ENCODE measurements at regions not wholly inside any gene's neighbourhood (a gene's known extent, or its start where the extent isn't known, plus 50 kb on each side); places are given as distances from the start of the nearest gene placed in this dataset.
"Not testable (repeated sequence)": the region's sequence is repeated elsewhere in the genome, so short reads cannot be mapped to it uniquely, and the experiment has no call there.

DNA sequence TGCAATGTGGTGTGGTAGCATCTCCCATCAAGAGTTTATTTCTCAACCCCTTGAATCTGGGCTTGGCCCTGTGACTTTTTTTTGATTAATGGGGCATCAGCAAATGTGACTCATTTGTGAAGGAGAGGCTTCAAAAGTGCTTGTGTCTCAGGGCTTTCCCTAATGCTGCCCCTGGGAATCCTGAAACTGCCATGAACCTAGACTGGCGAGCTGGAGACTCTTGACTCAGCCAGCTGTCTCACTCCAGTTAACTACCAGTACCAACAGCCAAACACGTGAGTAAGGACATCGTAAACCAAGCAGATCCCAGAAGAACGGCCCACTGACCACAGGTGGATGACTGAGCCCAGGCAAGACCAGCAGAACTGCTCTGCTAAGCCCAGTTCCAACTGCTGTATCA, 72.8 kb upstream of the ADTRP start:
- peak; percentile 54 for DNase-seq
- H3K9me3 ChIP-seq (replicated peaks; ENCODE audit: control insufficient read depth, low read depth, low read length), result no peaks in the 10 kb centered on the region
- no peaks in the 10 kb centered on the region for H3K27me3 ChIP-seq (ENCODE audit: control insufficient read depth, insufficient read depth, low read length)
- WGBS (ENCODE audit: insufficient coverage), result 38% methylated on average over 3 of the region's 4 CpGs
- H3K36me3 ChIP-seq (ENCODE audit: control insufficient read depth, insufficient read depth, low read length), result no peaks in the 10 kb centered on the region
- peak overlapping the region; percentile 65 for H3K27ac ChIP-seq (ENCODE audit: low read length)
- H3K4me3 ChIP-seq (ENCODE audit: low read length), result no peak overlapping the region
- H3K4me1 ChIP-seq (ENCODE audit: control insufficient read depth, insufficient read depth, low read length), result peaks cover 23% of the 10 kb centered on the region

GRCh38 chr6:11848852-11849731, 70.5 kb upstream of the ADTRP start:
- H3K4me1 ChIP-seq (ENCODE audit: control insufficient read depth, insufficient read depth, low read length), result peaks cover 18% of the 10 kb centered on the region
- no peaks in the 10 kb centered on the region for H3K9me3 ChIP-seq (replicated peaks; ENCODE audit: control insufficient read depth, low read depth, low read length)
- no peaks in the 10 kb centered on the region for H3K36me3 ChIP-seq (ENCODE audit: control insufficient read depth, insufficient read depth, low read length)
- no peaks in the 10 kb centered on the region for H3K27me3 ChIP-seq (ENCODE audit: control insufficient read depth, insufficient read depth, low read length)
- 82% methylated on average over 2 of the region's 2 CpGs for WGBS (ENCODE audit: insufficient coverage)
- H3K27ac ChIP-seq (ENCODE audit: low read length), result no peak overlapping the region
- H3K4me3 ChIP-seq (ENCODE audit: low read length), result no peak overlapping the region
- DNase-seq, result no peak

GRCh38 chr6:11848346-11848651, 69.7 kb upstream of the ADTRP start:
- no CpG with 5 or more reads among the region's 1 CpG for WGBS (ENCODE audit: insufficient coverage)
- Histone ChIP-seq H3K27ac (ENCODE audit: low read length) (no peak overlapping the region), H3K4me3 (ENCODE audit: low read length) (no peak overlapping the region), H3K27me3 (ENCODE audit: control insufficient read depth, insufficient read depth, low read length) (no peaks in the 10 kb centered on the region), H3K9me3 (replicated peaks; ENCODE audit: control insufficient read depth, low read depth, low read length) (no peaks in the 10 kb centered on the region), H3K36me3 (ENCODE audit: control insufficient read depth, insufficient read depth, low read length) (no peaks in the 10 kb centered on the region), H3K4me1 (ENCODE audit: control insufficient read depth, insufficient read depth, low read length) (peaks cover 18% of the 10 kb centered on the region)
- DNase-seq, result no peak

GRCh38 chr6:11847515-11848345, 69.1 kb upstream of the ADTRP start:
- no peak overlapping the region for H3K27ac ChIP-seq (ENCODE audit: low read length)
- H3K27me3 ChIP-seq (ENCODE audit: control insufficient read depth, insufficient read depth, low read length), result no peaks in the 10 kb centered on the region
- H3K4me1 ChIP-seq (ENCODE audit: control insufficient read depth, insufficient read depth, low read length), result peaks cover 14% of the 10 kb centered on the region
- H3K4me3 ChIP-seq (ENCODE audit: low read length), result no peak overlapping the region
- no peaks in the 10 kb centered on the region for H3K36me3 ChIP-seq (ENCODE audit: control insufficient read depth, insufficient read depth, low read length)
- H3K9me3 ChIP-seq (replicated peaks; ENCODE audit: control insufficient read depth, low read depth, low read length), result no peaks in the 10 kb centered on the region
- DNase-seq, result no peak
- 48% methylated on average over 5 of the region's 6 CpGs for WGBS (ENCODE audit: insufficient coverage)

DNA sequence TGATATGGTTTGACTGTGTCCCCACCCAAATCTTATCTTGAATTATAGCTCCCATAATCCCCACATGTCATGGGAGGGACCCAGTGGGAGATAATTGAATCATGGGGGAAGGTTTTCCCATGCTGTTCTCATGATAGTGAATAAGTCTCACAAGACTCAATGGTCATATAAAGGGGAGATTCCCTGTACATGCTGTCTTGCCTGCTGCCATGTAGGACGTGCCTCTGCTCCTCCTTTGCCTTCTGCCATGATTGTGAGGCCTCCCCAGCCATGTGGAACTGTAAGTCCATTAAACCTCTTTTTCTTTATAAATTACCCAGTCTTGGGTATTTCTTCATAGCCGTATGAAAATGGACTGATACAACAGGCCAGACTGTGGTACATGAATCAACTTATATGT, 68.5 kb upstream of the ADTRP start:
- H3K9me3 ChIP-seq (replicated peaks; ENCODE audit: control insufficient read depth, low read depth, low read length); H3K36me3 ChIP-seq (ENCODE audit: control insufficient read depth, insufficient read depth, low read length); H3K4me1 ChIP-seq (ENCODE audit: control insufficient read depth, insufficient read depth, low read length); H3K27ac ChIP-seq (ENCODE audit: low read length); DNase-seq; H3K4me3 ChIP-seq (ENCODE audit: low read length); H3K27me3 ChIP-seq (ENCODE audit: control insufficient read depth, insufficient read depth, low read length): not testable (repeated sequence)
- WGBS (ENCODE audit: insufficient coverage), result 78% methylated on average over 1 of the region's 2 CpGs

DNA sequence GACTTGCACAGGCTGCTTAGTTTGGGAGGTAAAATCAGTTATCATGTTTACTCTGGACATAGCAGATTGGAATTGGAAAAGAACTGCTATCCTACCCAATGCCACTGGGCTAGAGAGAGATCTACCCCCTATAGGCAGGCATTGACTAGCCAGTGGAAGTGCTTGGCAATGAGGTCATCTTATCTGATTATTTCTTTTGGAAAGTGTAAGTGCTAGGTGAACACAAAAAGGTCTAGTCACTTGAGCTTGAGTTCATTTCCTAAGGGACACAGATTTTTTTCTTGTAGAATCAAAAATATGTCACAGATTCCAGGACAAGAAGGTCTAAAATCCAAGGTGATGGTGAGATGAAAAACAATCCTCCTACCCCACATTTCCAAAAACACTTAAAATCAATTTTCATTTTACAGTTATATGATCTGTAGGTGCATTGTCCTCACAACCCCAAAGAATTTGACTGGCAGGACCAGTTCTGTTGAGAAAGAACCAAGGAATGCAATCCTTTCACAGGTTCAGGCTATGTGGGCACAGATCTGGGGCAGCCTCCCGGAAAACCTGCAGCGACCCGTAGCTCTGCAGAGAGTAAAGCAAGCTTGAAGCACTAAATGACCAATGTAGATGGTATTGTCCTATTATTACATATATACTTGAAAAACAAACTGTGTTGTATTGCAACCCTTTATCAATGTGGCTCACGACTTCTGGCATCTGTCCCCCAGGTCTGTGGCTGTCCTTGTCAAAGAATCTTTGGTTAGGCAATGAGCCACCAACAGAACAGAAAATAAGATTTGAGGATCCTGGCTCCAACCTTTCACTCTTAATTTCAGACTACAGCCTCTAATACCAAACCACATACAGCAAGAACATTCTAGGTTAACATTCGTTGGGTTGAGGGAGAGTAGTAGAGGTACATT, 67.3 kb upstream of the ADTRP start:
- Histone ChIP-seq H3K27me3 (ENCODE audit: control insufficient read depth, insufficient read depth, low read length) (no peaks in the 10 kb centered on the region), H3K4me3 (ENCODE audit: low read length) (no peak overlapping the region), H3K36me3 (ENCODE audit: control insufficient read depth, insufficient read depth, low read length) (no peaks in the 10 kb centered on the region), H3K4me1 (ENCODE audit: control insufficient read depth, insufficient read depth, low read length) (peaks cover 6% of the 10 kb centered on the region), H3K9me3 (replicated peaks; ENCODE audit: control insufficient read depth, low read depth, low read length) (no peaks in the 10 kb centered on the region), H3K27ac (ENCODE audit: low read length) (no peak overlapping the region)
- WGBS (ENCODE audit: insufficient coverage), result no CpG with 5 or more reads among the region's 5 CpGs
- DNase-seq, result no peak

GRCh38 chr6:11842795-11843194, 64.2 kb upstream of the ADTRP start:
- 100% methylated on average over 1 of the region's 3 CpGs for WGBS (ENCODE audit: insufficient coverage)

GRCh38 chr6:11835065-11835464, 56.5 kb upstream of the ADTRP start:
- no peak overlapping the region for H3K4me3 ChIP-seq (ENCODE audit: low read length)
- DNase-seq, result no peak
- 40% methylated on average over 1 of the region's 2 CpGs for WGBS (ENCODE audit: insufficient coverage)
- no peaks in the 10 kb centered on the region for H3K36me3 ChIP-seq (ENCODE audit: control insufficient read depth, insufficient read depth, low read length)
- H3K9me3 ChIP-seq (replicated peaks; ENCODE audit: control insufficient read depth, low read depth, low read length), result peaks cover 4% of the 10 kb centered on the region
- H3K27ac ChIP-seq (ENCODE audit: low read length), result peak overlapping the region; percentile 39
- H3K27me3 ChIP-seq (ENCODE audit: control insufficient read depth, insufficient read depth, low read length), result no peaks in the 10 kb centered on the region
- peaks cover 26% of the 10 kb centered on the region for H3K4me1 ChIP-seq (ENCODE audit: control insufficient read depth, insufficient read depth, low read length)

More at GRCh38 chr6:11842795-11843194, 64.2 kb upstream of the ADTRP start:
- H3K27ac ChIP-seq (ENCODE audit: low read length); H3K9me3 ChIP-seq (replicated peaks; ENCODE audit: control insufficient read depth, low read depth, low read length); H3K27me3 ChIP-seq (ENCODE audit: control insufficient read depth, insufficient read depth, low read length); H3K4me1 ChIP-seq (ENCODE audit: control insufficient read depth, insufficient read depth, low read length); H3K4me3 ChIP-seq (ENCODE audit: low read length); H3K36me3 ChIP-seq (ENCODE audit: control insufficient read depth, insufficient read depth, low read length); DNase-seq: not testable (repeated sequence)

GRCh38 chr6:11833626-11834592, 55.3 kb upstream of the ADTRP start:
- H3K4me3 ChIP-seq (ENCODE audit: low read length), result no peak overlapping the region
- DNase-seq, result no peak
- no peaks in the 10 kb centered on the region for H3K27me3 ChIP-seq (ENCODE audit: control insufficient read depth, insufficient read depth, low read length)
- H3K27ac ChIP-seq (ENCODE audit: low read length), result peak overlapping the region; percentile 71
- WGBS (ENCODE audit: insufficient coverage), result 66% methylated on average over 3 of the region's 11 CpGs
- H3K36me3 ChIP-seq (ENCODE audit: control insufficient read depth, insufficient read depth, low read length), result no peaks in the 10 kb centered on the region
- H3K4me1 ChIP-seq (ENCODE audit: control insufficient read depth, insufficient read depth, low read length), result peaks cover 29% of the 10 kb centered on the region
- peaks cover 4% of the 10 kb centered on the region for H3K9me3 ChIP-seq (replicated peaks; ENCODE audit: control insufficient read depth, low read depth, low read length)
